Fibroblast of lung (primary cell): ENCODE measurements at regions not wholly inside any gene's neighbourhood (a gene's known extent, or its start where the extent isn't known, plus 50 kb on each side); places are given as distances from the start of the nearest gene placed in this dataset.

ENCODE experiments used
- DNase-seq, 2 donors: peaks; one replicate each; pipeline versions ENCODE4 v3.0.0 to v3.0.0-alpha.2; 2010; ENCODE audit warnings: low read depth in 2 of 2
- H2AFZ ChIP-seq: 2 replicates; pipeline ENCODE4 v1.5.1; 2012; ENCODE audit warnings: low read length, control low read depth, inconsistent platforms
- H3K27ac ChIP-seq: 2 replicates; pipeline ENCODE4 v1.5.1; 2011; ENCODE audit warnings: low read length, control low read depth; ENCODE audit not compliant: insufficient read depth
- H3K27me3 ChIP-seq: 2 replicates; pipeline ENCODE4 v1.5.1; 2011; ENCODE audit warnings: mild to moderate bottlenecking, low read length; ENCODE audit not compliant: control insufficient read depth, insufficient read depth
- H3K36me3 ChIP-seq: 2 replicates; pipeline ENCODE4 v1.5.1; 2011; ENCODE audit warnings: low read length; ENCODE audit not compliant: control insufficient read depth, insufficient read depth
- H3K4me1 ChIP-seq: 2 replicates; pipeline ENCODE4 v1.5.1; 2011; ENCODE audit warnings: low read length; ENCODE audit not compliant: control insufficient read depth, insufficient read depth; ENCODE audit errors: extremely low read depth
- H3K4me2 ChIP-seq: 2 replicates; pipeline ENCODE4 v1.5.1; 2011; ENCODE audit warnings: low read length, control low read depth; ENCODE audit not compliant: insufficient read depth; ENCODE audit errors: extremely low read depth
- H3K4me3 ChIP-seq, 4 experiments: fragments of 200-600 bp in 1 of 4; sonication (generic) in 1 of 4; replicated peaks in 1 of 4; 2 replicates each; pipeline ENCODE4 v1.5.1; 2011 to 2016; ENCODE audit warnings: low read length in 4 of 4, low read depth in 3 of 4, mild to moderate bottlenecking in 3 of 4, control low read depth in 2 of 4, inconsistent platforms in 1 of 4, mixed read lengths in 1 of 4; ENCODE audit not compliant: insufficient read depth in 1 of 4; ENCODE audit errors: control extremely low read depth in 1 of 4
- H3K79me2 ChIP-seq: 2 replicates; pipeline ENCODE4 v1.5.1; 2012; ENCODE audit warnings: mild to moderate bottlenecking, low read length, inconsistent platforms; ENCODE audit not compliant: control insufficient read depth, insufficient read depth
- H3K9ac ChIP-seq: 2 replicates; pipeline ENCODE4 v1.5.1; 2011; ENCODE audit warnings: mild to moderate bottlenecking, low read length, control low read depth; ENCODE audit not compliant: insufficient read depth
- H3K9me3 ChIP-seq: 2 replicates; pipeline ENCODE4 v1.5.1; 2012; ENCODE audit warnings: low read depth, low read length; ENCODE audit not compliant: control insufficient read depth, insufficient read depth
- H4K20me1 ChIP-seq: 2 replicates; pipeline ENCODE4 v1.5.1; 2011; ENCODE audit warnings: low read length; ENCODE audit not compliant: control insufficient read depth, insufficient read depth; ENCODE audit errors: extremely low read depth
- EZH2 ChIP-seq: IDR thresholded peaks from 2 replicates; pipeline ENCODE4 v1.5.1; 2012; ENCODE audit warnings: low read length, control low read depth, mild to moderate bottlenecking; ENCODE audit errors: missing control alignments
- TF ChIP-seq, protein P1 (sequence below), 2 donors: IDR thresholded peaks in 1 of 2; conservative IDR thresholded peaks in 1 of 2; 1 replicate in 1 of 2; 2 replicates in 1 of 2; pipeline ENCODE4 v1.5.1; 2011 to 2012; ENCODE audit warnings: low read length in 2 of 2, control low read depth in 1 of 2, inconsistent platforms in 1 of 2, low read depth in 1 of 2, mild to moderate bottlenecking in 1 of 2

GRCh38 chr4:178314287-178314686 is 872.0 kb upstream of the AGA start:
- Histone ChIP-seq H3K79me2 (no peaks in the 10 kb centered on the region), H2AFZ (no peak overlapping the region), H3K9me3 (no peaks in the 10 kb centered on the region), H4K20me1 (no peaks in the 10 kb centered on the region), H3K4me1 (no peaks in the 10 kb centered on the region), H3K27me3 (no peaks in the 10 kb centered on the region), H3K4me2 (no peak overlapping the region), H3K36me3 (no peaks in the 10 kb centered on the region), H3K4me3 (no peak overlapping the region), H3K9ac (no peak overlapping the region), H3K27ac (no peak overlapping the region)
- TF ChIP-seq, protein P1, sequence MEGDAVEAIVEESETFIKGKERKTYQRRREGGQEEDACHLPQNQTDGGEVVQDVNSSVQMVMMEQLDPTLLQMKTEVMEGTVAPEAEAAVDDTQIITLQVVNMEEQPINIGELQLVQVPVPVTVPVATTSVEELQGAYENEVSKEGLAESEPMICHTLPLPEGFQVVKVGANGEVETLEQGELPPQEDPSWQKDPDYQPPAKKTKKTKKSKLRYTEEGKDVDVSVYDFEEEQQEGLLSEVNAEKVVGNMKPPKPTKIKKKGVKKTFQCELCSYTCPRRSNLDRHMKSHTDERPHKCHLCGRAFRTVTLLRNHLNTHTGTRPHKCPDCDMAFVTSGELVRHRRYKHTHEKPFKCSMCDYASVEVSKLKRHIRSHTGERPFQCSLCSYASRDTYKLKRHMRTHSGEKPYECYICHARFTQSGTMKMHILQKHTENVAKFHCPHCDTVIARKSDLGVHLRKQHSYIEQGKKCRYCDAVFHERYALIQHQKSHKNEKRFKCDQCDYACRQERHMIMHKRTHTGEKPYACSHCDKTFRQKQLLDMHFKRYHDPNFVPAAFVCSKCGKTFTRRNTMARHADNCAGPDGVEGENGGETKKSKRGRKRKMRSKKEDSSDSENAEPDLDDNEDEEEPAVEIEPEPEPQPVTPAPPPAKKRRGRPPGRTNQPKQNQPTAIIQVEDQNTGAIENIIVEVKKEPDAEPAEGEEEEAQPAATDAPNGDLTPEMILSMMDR (conservative IDR thresholded peaks at IDR 0.05 in 1 of 2, IDR thresholded peaks at IDR 0.05 in 1 of 2; ENCODE audit: low read depth in 1 of 2, low read length in 2 of 2), result no peak
- TF ChIP-seq EZH2, result no peak
- DNase-seq, result no peak

GRCh38 chr4:178316211-178316610 is 874.0 kb upstream of the AGA start:
- Histone ChIP-seq H3K79me2 (no peaks in the 10 kb centered on the region), H3K4me1 (no peaks in the 10 kb centered on the region), H3K4me3 (no peak overlapping the region), H4K20me1 (no peaks in the 10 kb centered on the region), H3K4me2 (no peak overlapping the region), H3K9ac (no peak overlapping the region), H3K36me3 (no peaks in the 10 kb centered on the region), H3K9me3 (no peaks in the 10 kb centered on the region), H2AFZ (no peak overlapping the region), H3K27ac (no peak overlapping the region), H3K27me3 (no peaks in the 10 kb centered on the region)
- TF ChIP-seq, protein P1 (conservative IDR thresholded peaks at IDR 0.05 in 1 of 2, IDR thresholded peaks at IDR 0.05 in 1 of 2; ENCODE audit: low read depth in 1 of 2, low read length in 2 of 2), result no peak
- no peak for TF ChIP-seq EZH2
- DNase-seq, result no peak

- DNase-seq, result no peak
- no peaks in the 10 kb centered on the region for H3K9me3 ChIP-seq
- no peak overlapping the region for H3K4me3 ChIP-seq
- H3K4me1 ChIP-seq, result no peaks in the 10 kb centered on the region
- no peaks in the 10 kb centered on the region for H3K36me3 ChIP-seq
- no peak overlapping the region for H3K27ac ChIP-seq
- H3K9ac ChIP-seq, result no peak overlapping the region
- no peak overlapping the region for H2AFZ ChIP-seq
- H4K20me1 ChIP-seq, result no peaks in the 10 kb centered on the region
- no peaks in the 10 kb centered on the region for H3K79me2 ChIP-seq
- no peaks in the 10 kb centered on the region for H3K27me3 ChIP-seq
- no peak overlapping the region for H3K4me2 ChIP-seq
- no peak for TF ChIP-seq EZH2
- TF ChIP-seq, protein P1 (conservative IDR thresholded peaks at IDR 0.05 in 1 of 2, IDR thresholded peaks at IDR 0.05 in 1 of 2; ENCODE audit: low read depth in 1 of 2, low read length in 2 of 2), result no peak
These were observed 877.8 kb upstream of the AGA start for GRCh38 chr4:178320003-178320402.
